OCI-LY7 (cell line): ENCODE measurements at regions not wholly inside any gene's neighbourhood (a gene's known extent, or its start where the extent isn't known, plus 50 kb on each side); places are given as distances from the start of the nearest gene placed in this dataset.

ENCODE experiments used
- CTCF ChIP-seq: fragments of 200-600 bp; sonication (generic); conservative IDR thresholded peaks from 2 replicates; pipeline ENCODE4 v1.5.1; 2014; ENCODE audit warnings: mild to moderate bottlenecking, antibody characterized with exemption, low read length, moderate library complexity, mixed read lengths
- EZH2phosphoT487 ChIP-seq: fragments of 200-600 bp; sonication (generic); IDR thresholded peaks from 2 replicates; pipeline ENCODE4 v1.6.1; 2018; ENCODE audit warnings: low read depth, borderline replicate concordance, mild to moderate bottlenecking, mixed run types, antibody characterized with exemption, low read length, moderate library complexity, mixed read lengths

DNA sequence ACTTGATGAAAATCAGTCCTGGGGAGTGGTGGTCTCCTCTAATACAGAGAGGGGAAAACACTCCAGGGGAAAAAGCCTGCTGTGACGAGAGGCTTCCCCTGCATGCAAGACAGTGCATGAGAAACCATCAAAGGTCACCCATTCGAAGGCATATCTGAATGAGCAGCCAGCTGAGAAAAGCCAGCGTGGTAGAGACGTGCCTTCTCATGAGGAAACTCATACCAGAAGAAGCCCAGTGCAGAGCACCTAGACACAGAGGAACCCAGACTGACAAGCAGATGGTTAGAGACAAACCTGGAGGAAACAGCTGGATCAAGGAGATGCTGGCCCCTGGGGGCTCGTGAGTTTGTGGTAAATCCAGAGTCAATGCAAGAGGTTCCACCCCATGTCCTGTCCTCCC lies 534.8 kb downstream of the BRD1 start:
- no peak for TF ChIP-seq CTCF
- no peak for TF ChIP-seq EZH2phosphoT487
